ENCODE measurements at regions not wholly inside any gene's neighbourhood (a gene's known extent, or its start where the extent isn't known, plus 50 kb on each side); places are given as distances from the start of the nearest gene placed in this dataset.

- Histone ChIP-seq H3K4me1 (ENCODE audit: low read depth, poor library complexity, severe bottlenecking) (no peaks in the 10 kb centered on the region), H2AFZ (ENCODE audit: low read depth) (no peak overlapping the region), H3K4me2 (no peak overlapping the region), H3K27me3 (ENCODE audit: insufficient read depth, low read depth) (no peaks in the 10 kb centered on the region), H3K4me3 (IDR thresholded peaks at IDR 0.05; ENCODE audit: insufficient read depth, low read depth, low read length) (no peak overlapping the region), H3K79me2 (ENCODE audit: insufficient read depth, low read depth) (no peaks in the 10 kb centered on the region), H3K27ac (no peak overlapping the region), H3K36me3 (ENCODE audit: insufficient read depth) (no peaks in the 10 kb centered on the region), H4K20me1 (ENCODE audit: insufficient read depth) (no peaks in the 10 kb centered on the region), H3K9ac (no peak overlapping the region)
- no peak for TF ChIP-seq CTCF (conservative IDR thresholded peaks at IDR 0.05; ENCODE audit: low read depth, low read length)
Measured at GRCh38 chr19:20412846-20413245, 152.7 kb downstream of the ZNF737 start.

GRCh38 chr19:20397292-20397691 is 168.3 kb downstream of the ZNF737 start:
- Histone ChIP-seq H3K27me3 (ENCODE audit: insufficient read depth, low read depth) (no peaks in the 10 kb centered on the region), H3K27ac (no peak overlapping the region), H3K4me1 (ENCODE audit: low read depth, poor library complexity, severe bottlenecking) (no peaks in the 10 kb centered on the region), H3K9ac (no peak overlapping the region), H3K4me2 (no peak overlapping the region), H3K79me2 (ENCODE audit: insufficient read depth, low read depth) (no peaks in the 10 kb centered on the region), H2AFZ (ENCODE audit: low read depth) (no peak overlapping the region), H4K20me1 (ENCODE audit: insufficient read depth) (no peaks in the 10 kb centered on the region), H3K36me3 (ENCODE audit: insufficient read depth) (no peaks in the 10 kb centered on the region), H3K4me3 (IDR thresholded peaks at IDR 0.05; ENCODE audit: insufficient read depth, low read depth, low read length) (no peak overlapping the region)
- no peak for TF ChIP-seq CTCF (conservative IDR thresholded peaks at IDR 0.05; ENCODE audit: low read depth, low read length)

GRCh38 chr19:20388706-20389225 is 176.8 kb downstream of the ZNF737 start:
- H3K79me2 ChIP-seq (ENCODE audit: insufficient read depth, low read depth): no peaks in the 10 kb centered on the region
- no peak for TF ChIP-seq CTCF (conservative IDR thresholded peaks at IDR 0.05; ENCODE audit: low read depth, low read length)
- no peak overlapping the region for H3K27ac ChIP-seq
- H3K4me2 ChIP-seq: no peak overlapping the region
- no peak overlapping the region for H3K9ac ChIP-seq
- no peak overlapping the region for H3K4me3 ChIP-seq (IDR thresholded peaks at IDR 0.05; ENCODE audit: insufficient read depth, low read depth, low read length)
- H3K36me3 ChIP-seq (ENCODE audit: insufficient read depth): no peaks in the 10 kb centered on the region
- no peaks in the 10 kb centered on the region for H3K27me3 ChIP-seq (ENCODE audit: insufficient read depth, low read depth)
- no peak overlapping the region for H2AFZ ChIP-seq (ENCODE audit: low read depth)
- H4K20me1 ChIP-seq (ENCODE audit: insufficient read depth): no peaks in the 10 kb centered on the region
- H3K4me1 ChIP-seq (ENCODE audit: low read depth, poor library complexity, severe bottlenecking): no peaks in the 10 kb centered on the region

GRCh38 chr19:20385061-20385460 is 180.5 kb downstream of the ZNF737 start:
- no peaks in the 10 kb centered on the region for H4K20me1 ChIP-seq (ENCODE audit: insufficient read depth)
- H3K36me3 ChIP-seq (ENCODE audit: insufficient read depth): no peaks in the 10 kb centered on the region
- no peaks in the 10 kb centered on the region for H3K4me1 ChIP-seq (ENCODE audit: low read depth, poor library complexity, severe bottlenecking)
- no peak overlapping the region for H3K27ac ChIP-seq
- TF ChIP-seq CTCF (conservative IDR thresholded peaks at IDR 0.05; ENCODE audit: low read depth, low read length): no peak
- H3K4me3 ChIP-seq (IDR thresholded peaks at IDR 0.05; ENCODE audit: insufficient read depth, low read depth, low read length): no peak overlapping the region
- H2AFZ ChIP-seq (ENCODE audit: low read depth): no peak overlapping the region
- H3K9ac ChIP-seq: no peak overlapping the region
- no peaks in the 10 kb centered on the region for H3K79me2 ChIP-seq (ENCODE audit: insufficient read depth, low read depth)
- H3K27me3 ChIP-seq (ENCODE audit: insufficient read depth, low read depth): no peaks in the 10 kb centered on the region
- no peak overlapping the region for H3K4me2 ChIP-seq
